SK-MEL-5 (cell line): ENCODE measurements at regions not wholly inside any gene's neighbourhood (a gene's known extent, or its start where the extent isn't known, plus 50 kb on each side); places are given as distances from the start of the nearest gene placed in this dataset.
"Not testable (repeated sequence)": the region's sequence is repeated elsewhere in the genome, so short reads cannot be mapped to it uniquely, and the experiment has no call there.

Experiments
- DNase-seq: peaks from one replicate; pipeline ENCODE4 v3.0.0-alpha.2; 2016; ENCODE audit warnings: low read depth, low spot score
- in situ Hi-C: cut with HindIII; loops from 2 replicates; pipeline ENCODE4 v1.10.0; 2016; ENCODE audit warnings: low sequenced_read_pairs, high pct_unique_total_duplicates, low pct_unique_long_range_greater_than_20kb

- no peak for DNase-seq
- in situ Hi-C loops: no loop called here
Measured at GRCh38 chr16:50497592-50497991, 50.6 kb upstream of the NKD1 start.

- in situ Hi-C loops: no loop called here
- DNase-seq: no peak
Measured at GRCh38 chr16:50496990-50497389, 51.2 kb upstream of the NKD1 start.

GRCh38 chr16:50495673-50496072 is 52.5 kb upstream of the NKD1 start:
- in situ Hi-C loops: no loop called here
- DNase-seq: no peak

GRCh38 chr16:50494501-50495491 is 53.4 kb upstream of the NKD1 start:
- in situ Hi-C loops: no loop called here
- no peak for DNase-seq

GRCh38 chr16:50491516-50491915 is 56.7 kb upstream of the NKD1 start:
- in situ Hi-C loops: no loop called here
- DNase-seq: no peak

- in situ Hi-C loops: no loop called here
- no peak for DNase-seq
Measured at GRCh38 chr16:50490828-50491227, 57.4 kb upstream of the NKD1 start.

GRCh38 chr16:50489182-50489581 is 59.0 kb upstream of the NKD1 start:
- no peak for DNase-seq
- in situ Hi-C loops: no loop called here

GRCh38 chr16:50487528-50487927 is 60.7 kb upstream of the NKD1 start:
- DNase-seq: no peak
- in situ Hi-C loops: no loop called here

GRCh38 chr16:50486162-50486561 is 62.0 kb upstream of the NKD1 start:
- in situ Hi-C loops, DNase-seq: not testable (repeated sequence)

GRCh38 chr16:50485232-50485631 is 63.0 kb upstream of the NKD1 start:
- no peak for DNase-seq
- in situ Hi-C loops: no loop called here

- DNase-seq: no peak
- in situ Hi-C loops: no loop called here
Measured at GRCh38 chr16:50482271-50482670, 65.9 kb upstream of the NKD1 start.

- peak; percentile 54 for DNase-seq
- in situ Hi-C loops: no loop called here
Measured at GRCh38 chr16:50480206-50480605, 68.0 kb upstream of the NKD1 start.

GRCh38 chr16:50479771-50480170 is 68.4 kb upstream of the NKD1 start:
- DNase-seq: no peak
- in situ Hi-C loops: no loop called here

GRCh38 chr16:50478773-50479149 is 69.4 kb upstream of the NKD1 start:
- no peak for DNase-seq
- in situ Hi-C loops: no loop called here

GRCh38 chr16:50478075-50478772 is 70.0 kb upstream of the NKD1 start:
- in situ Hi-C loops: no loop called here
- DNase-seq: no peak

- in situ Hi-C loops: no loop called here
- no peak for DNase-seq
Measured at GRCh38 chr16:50476486-50477255, 71.5 kb upstream of the NKD1 start.

GRCh38 chr16:50475170-50475569 is 73.0 kb upstream of the NKD1 start:
- in situ Hi-C loops: no loop called here
- no peak for DNase-seq

- in situ Hi-C loops: no loop called here
Measured at GRCh38 chr16:50474138-50474537, 74.1 kb upstream of the NKD1 start.

More at GRCh38 chr16:50474138-50474537, 74.1 kb upstream of the NKD1 start:
- no peak for DNase-seq
